Osteoblast (primary cell): ENCODE measurements at regions not wholly inside any gene's neighbourhood (a gene's known extent, or its start where the extent isn't known, plus 50 kb on each side); places are given as distances from the start of the nearest gene placed in this dataset.

ENCODE experiments used
- DNase-seq: peaks from one replicate; pipeline ENCODE4 v3.0.0; 2011; ENCODE audit warnings: low spot score, mixed read lengths; ENCODE audit not compliant: insufficient read length; ENCODE audit errors: missing footprints
- H2AFZ ChIP-seq: 2 replicates; pipeline ENCODE4 v1.6.0; 2011; ENCODE audit warnings: mild to moderate bottlenecking, low read length
- H3K27ac ChIP-seq: 2 replicates; pipeline ENCODE4 v1.5.1; 2011; ENCODE audit warnings: mild to moderate bottlenecking, low read depth, low read length, moderate library complexity
- H3K27me3 ChIP-seq: 2 replicates; pipeline ENCODE4 v1.6.0; 2012; ENCODE audit warnings: mild to moderate bottlenecking, control low read depth, inconsistent platforms, low read length, moderate library complexity; ENCODE audit not compliant: insufficient read depth
- H3K36me3 ChIP-seq: 2 replicates; pipeline ENCODE4 v1.5.1; 2011; ENCODE audit warnings: mild to moderate bottlenecking, low read length, control low read depth, moderate library complexity; ENCODE audit not compliant: insufficient read depth
- H3K4me1 ChIP-seq: 2 replicates; pipeline ENCODE4 v1.5.1; 2011; ENCODE audit warnings: mild to moderate bottlenecking, low read length, control low read depth, moderate library complexity; ENCODE audit not compliant: insufficient read depth
- H3K4me2 ChIP-seq: 2 replicates; pipeline ENCODE4 v1.6.0; 2011; ENCODE audit warnings: mild to moderate bottlenecking, low read length; ENCODE audit not compliant: insufficient read depth
- H3K4me3 ChIP-seq: fragments of 200-600 bp; sonication (generic); 3 replicates; pipeline ENCODE4 v1.5.1; 2012; ENCODE audit warnings: mild to moderate bottlenecking, low read length, inconsistent platforms; ENCODE audit not compliant: insufficient read depth
- H3K79me2 ChIP-seq: 2 replicates; pipeline ENCODE4 v1.6.0; 2012; ENCODE audit warnings: mild to moderate bottlenecking, low read length, control low read depth, inconsistent platforms; ENCODE audit not compliant: insufficient read depth
- H3K9me3 ChIP-seq: 2 replicates; pipeline ENCODE4 v1.5.1; 2011; ENCODE audit warnings: low read depth, low read length, control low read depth
- H4K20me1 ChIP-seq: 2 replicates; pipeline ENCODE4 v1.6.0; 2012; ENCODE audit warnings: mild to moderate bottlenecking, low read length, control low read depth; ENCODE audit not compliant: insufficient read depth
- TF ChIP-seq, protein P1 (sequence below): IDR thresholded peaks from 2 replicates; pipeline ENCODE4 v1.5.1; 2011; ENCODE audit warnings: mild to moderate bottlenecking, low read depth, low read length, moderate library complexity; ENCODE audit errors: extremely low read depth

DNA sequence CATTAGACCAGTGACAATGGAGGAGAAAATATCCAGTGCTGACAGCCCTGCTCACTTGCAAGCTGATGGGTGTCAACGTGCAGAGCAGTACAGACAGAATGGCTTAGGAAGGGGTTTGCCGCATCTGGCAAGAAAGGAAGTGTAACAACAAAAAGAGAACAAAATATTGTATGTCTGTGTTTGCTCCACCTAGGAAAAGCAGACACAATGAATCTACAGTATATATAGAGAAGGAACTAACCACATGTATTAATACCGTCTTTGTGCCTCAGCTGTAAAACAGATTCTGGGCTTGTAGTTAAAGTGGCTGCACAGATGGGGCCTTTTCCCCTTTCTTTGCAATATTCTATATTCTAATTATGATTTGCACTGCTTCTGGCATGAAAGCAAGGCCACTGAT lies 281.1 kb upstream of the MEOX2 start:
- Histone ChIP-seq H3K4me2 (no peak overlapping the region), H3K4me1 (no peaks in the 10 kb centered on the region), H3K27ac (no peak overlapping the region), H3K36me3 (no peaks in the 10 kb centered on the region), H3K27me3 (no peaks in the 10 kb centered on the region), H3K79me2 (no peaks in the 10 kb centered on the region), H2AFZ (no peak overlapping the region), H3K9me3 (no peaks in the 10 kb centered on the region), H3K4me3 (no peak overlapping the region), H4K20me1 (no peaks in the 10 kb centered on the region)
- TF ChIP-seq, protein P1, sequence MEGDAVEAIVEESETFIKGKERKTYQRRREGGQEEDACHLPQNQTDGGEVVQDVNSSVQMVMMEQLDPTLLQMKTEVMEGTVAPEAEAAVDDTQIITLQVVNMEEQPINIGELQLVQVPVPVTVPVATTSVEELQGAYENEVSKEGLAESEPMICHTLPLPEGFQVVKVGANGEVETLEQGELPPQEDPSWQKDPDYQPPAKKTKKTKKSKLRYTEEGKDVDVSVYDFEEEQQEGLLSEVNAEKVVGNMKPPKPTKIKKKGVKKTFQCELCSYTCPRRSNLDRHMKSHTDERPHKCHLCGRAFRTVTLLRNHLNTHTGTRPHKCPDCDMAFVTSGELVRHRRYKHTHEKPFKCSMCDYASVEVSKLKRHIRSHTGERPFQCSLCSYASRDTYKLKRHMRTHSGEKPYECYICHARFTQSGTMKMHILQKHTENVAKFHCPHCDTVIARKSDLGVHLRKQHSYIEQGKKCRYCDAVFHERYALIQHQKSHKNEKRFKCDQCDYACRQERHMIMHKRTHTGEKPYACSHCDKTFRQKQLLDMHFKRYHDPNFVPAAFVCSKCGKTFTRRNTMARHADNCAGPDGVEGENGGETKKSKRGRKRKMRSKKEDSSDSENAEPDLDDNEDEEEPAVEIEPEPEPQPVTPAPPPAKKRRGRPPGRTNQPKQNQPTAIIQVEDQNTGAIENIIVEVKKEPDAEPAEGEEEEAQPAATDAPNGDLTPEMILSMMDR = no peak
- DNase-seq = no peak

- Histone ChIP-seq H3K9me3 (no peaks in the 10 kb centered on the region), H3K4me1 (no peaks in the 10 kb centered on the region), H3K27me3 (no peaks in the 10 kb centered on the region), H4K20me1 (no peaks in the 10 kb centered on the region), H3K36me3 (no peaks in the 10 kb centered on the region), H3K79me2 (no peaks in the 10 kb centered on the region), H3K27ac (no peak overlapping the region), H3K4me3 (no peak overlapping the region), H3K4me2 (no peak overlapping the region), H2AFZ (no peak overlapping the region)
- TF ChIP-seq, protein P1 = no peak
- no peak for DNase-seq
Measured at GRCh38 chr7:15967121-15967520, 280.6 kb upstream of the MEOX2 start.

DNA sequence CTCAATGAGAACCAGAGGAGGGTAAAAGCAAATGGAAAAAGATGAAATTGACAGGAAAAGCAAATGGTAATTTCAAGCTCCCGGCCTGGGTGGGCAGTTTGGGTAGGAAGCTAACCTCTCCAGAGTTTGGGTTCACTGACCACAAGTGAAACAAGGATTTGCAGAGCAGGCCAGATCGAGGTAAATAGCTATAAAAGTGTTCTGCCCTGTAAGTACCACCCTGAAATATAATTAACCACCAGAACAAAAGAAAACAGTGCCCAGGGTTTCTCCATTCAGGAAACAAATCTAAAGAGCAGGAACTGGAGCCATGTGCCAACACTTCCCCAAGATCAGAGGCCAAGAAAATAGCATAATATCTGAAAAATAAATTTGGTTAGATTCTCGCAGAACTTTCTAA lies 276.7 kb upstream of the MEOX2 start:
- no peaks in the 10 kb centered on the region for H4K20me1 ChIP-seq
- no peak overlapping the region for H3K27ac ChIP-seq
- H3K4me1 ChIP-seq = no peaks in the 10 kb centered on the region
- H3K4me3 ChIP-seq = no peak overlapping the region
- no peaks in the 10 kb centered on the region for H3K36me3 ChIP-seq
- H3K79me2 ChIP-seq = no peaks in the 10 kb centered on the region
- H3K27me3 ChIP-seq = no peaks in the 10 kb centered on the region
- TF ChIP-seq, protein P1 = no peak
- H3K9me3 ChIP-seq = no peaks in the 10 kb centered on the region
- no peak overlapping the region for H3K4me2 ChIP-seq
- DNase-seq = no peak
- H2AFZ ChIP-seq = peak overlapping the region; percentile 40

DNA sequence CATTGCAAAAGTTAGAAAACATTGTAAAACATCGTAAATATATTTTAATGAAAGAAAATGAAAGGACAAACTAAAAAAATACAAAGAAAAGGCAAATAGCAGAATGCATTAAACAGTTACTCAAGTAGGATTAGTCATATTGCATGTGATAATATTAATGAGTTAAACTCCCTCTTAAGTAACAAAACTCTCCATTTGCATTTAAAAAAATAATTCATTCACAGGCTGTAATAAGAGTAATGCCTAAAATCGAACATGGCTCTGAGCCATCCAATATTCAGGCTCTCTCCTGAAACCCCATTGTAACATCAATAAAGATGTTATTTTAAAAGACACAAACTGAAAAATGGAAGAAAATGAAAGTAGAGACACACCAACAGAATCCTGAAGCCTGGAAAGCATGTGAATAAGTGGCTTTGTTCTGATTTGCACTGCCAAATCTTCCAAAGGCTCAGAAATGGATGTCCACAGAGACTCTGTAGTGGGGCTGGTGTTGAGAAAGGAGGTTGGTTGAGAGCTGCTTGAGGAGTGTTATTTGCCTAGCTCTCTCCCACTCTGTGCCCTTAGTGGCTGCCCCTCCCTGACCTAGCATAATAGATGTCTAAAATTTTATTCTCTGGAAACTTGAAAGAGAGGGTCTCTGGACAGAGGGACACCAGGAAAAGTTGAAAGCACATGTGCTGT lies 268.3 kb upstream of the MEOX2 start:
- Histone ChIP-seq H3K27ac (no peak overlapping the region), H3K27me3 (no peaks in the 10 kb centered on the region), H3K36me3 (no peaks in the 10 kb centered on the region), H4K20me1 (no peaks in the 10 kb centered on the region), H3K9me3 (no peaks in the 10 kb centered on the region), H2AFZ (no peak overlapping the region), H3K79me2 (no peaks in the 10 kb centered on the region), H3K4me1 (no peaks in the 10 kb centered on the region), H3K4me3 (no peak overlapping the region), H3K4me2 (no peak overlapping the region)
- TF ChIP-seq, protein P1 = no peak
- DNase-seq = no peak
